Right atrium auricular region (tissue), 2 donors: ENCODE measurements at regions not wholly inside any gene's neighbourhood (a gene's known extent, or its start where the extent isn't known, plus 50 kb on each side); places are given as distances from the start of the nearest gene placed in this dataset.

Experiments
- DNase-seq: peaks from one replicate; pipeline ENCODE4 v3.0.0-alpha.2; 2019; ENCODE audit warnings: low spot score
- H3K27ac ChIP-seq, 2 donors: fragments of 200-600 bp; sonication (generic); 1 replicate in 1 of 2; 2 replicates in 1 of 2; pipeline ENCODE4 v1.5.1; 2016 to 2019
- H3K27me3 ChIP-seq, 2 donors: fragments of 200-600 bp; sonication (generic); one replicate each; pipeline versions ENCODE4 v1.5.1 to v1.6.0; 2017 to 2019
- H3K36me3 ChIP-seq: fragments of 200-600 bp; sonication (generic); one replicate; pipeline ENCODE4 v1.5.1; 2016
- H3K4me1 ChIP-seq, 2 donors: fragments of 200-600 bp; sonication (generic); one replicate each; pipeline versions ENCODE4 v1.5.1 to v1.6.0; 2017 to 2019
- H3K4me3 ChIP-seq, 2 donors: fragments of 200-600 bp; sonication (generic); 1 replicate in 1 of 2; 2 replicates in 1 of 2; pipeline ENCODE4 v1.5.1; 2017 to 2019; ENCODE audit warnings: mild to moderate bottlenecking in 1 of 2, moderate library complexity in 1 of 2
- H3K9me3 ChIP-seq, 2 donors: fragments of 200-600 bp; sonication (generic); one replicate each; pipeline ENCODE4 v1.5.1; 2019
- CTCF ChIP-seq, 2 donors: fragments of 200-600 bp; sonication (generic); IDR thresholded peaks; one replicate each; pipeline ENCODE4 v1.5.1; 2019; ENCODE audit warnings: antibody characterized with exemption in 2 of 2

GRCh38 chr2:181752301-181752700 is 72.0 kb upstream of the NEUROD1 start:
- Histone ChIP-seq H3K36me3 (no peaks in the 10 kb centered on the region), H3K27me3 (no peaks in the 10 kb centered on the region), H3K4me3 (no peak overlapping the region), H3K9me3 (no peaks in the 10 kb centered on the region), H3K4me1 (no peaks in the 10 kb centered on the region), H3K27ac (no peak overlapping the region)
- no peak for TF ChIP-seq CTCF (IDR thresholded peaks at IDR 0.05)
- no peak for DNase-seq

DNA sequence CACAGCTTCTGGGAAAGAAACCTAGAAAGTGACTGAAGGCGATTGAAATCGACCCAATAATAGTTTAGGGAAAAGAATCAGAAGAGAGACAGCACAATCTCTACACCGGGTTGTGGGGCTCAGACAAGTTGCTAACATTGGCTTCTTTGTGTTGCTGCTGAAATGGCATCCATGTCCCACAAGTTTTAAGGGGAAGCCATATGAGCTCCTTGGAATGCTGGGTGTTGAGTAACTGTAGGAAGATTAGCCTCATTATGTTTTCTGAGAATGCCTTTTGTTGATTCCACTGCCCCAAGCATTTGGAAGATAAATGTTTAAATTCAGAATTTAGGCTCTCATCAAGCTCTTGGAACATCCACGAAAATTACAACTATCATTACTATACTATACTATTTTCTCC is 73.4 kb upstream of the NEUROD1 start:
- H3K4me3 ChIP-seq = no peak overlapping the region
- no peak overlapping the region for H3K27ac ChIP-seq
- no peaks in the 10 kb centered on the region for H3K9me3 ChIP-seq
- H3K27me3 ChIP-seq = no peaks in the 10 kb centered on the region
- no peak for DNase-seq
- H3K36me3 ChIP-seq = no peaks in the 10 kb centered on the region
- no peak for TF ChIP-seq CTCF (IDR thresholded peaks at IDR 0.05)
- no peaks in the 10 kb centered on the region for H3K4me1 ChIP-seq

- H3K4me3 ChIP-seq = no peak overlapping the region
- no peaks in the 10 kb centered on the region for H3K4me1 ChIP-seq
- H3K36me3 ChIP-seq = no peaks in the 10 kb centered on the region
- no peaks in the 10 kb centered on the region for H3K27me3 ChIP-seq
- H3K9me3 ChIP-seq = no peaks in the 10 kb centered on the region
- TF ChIP-seq CTCF (IDR thresholded peaks at IDR 0.05) = no peak
- no peak overlapping the region for H3K27ac ChIP-seq
- DNase-seq = no peak
These were observed 73.8 kb upstream of the NEUROD1 start for GRCh38 chr2:181754105-181754504.

DNA sequence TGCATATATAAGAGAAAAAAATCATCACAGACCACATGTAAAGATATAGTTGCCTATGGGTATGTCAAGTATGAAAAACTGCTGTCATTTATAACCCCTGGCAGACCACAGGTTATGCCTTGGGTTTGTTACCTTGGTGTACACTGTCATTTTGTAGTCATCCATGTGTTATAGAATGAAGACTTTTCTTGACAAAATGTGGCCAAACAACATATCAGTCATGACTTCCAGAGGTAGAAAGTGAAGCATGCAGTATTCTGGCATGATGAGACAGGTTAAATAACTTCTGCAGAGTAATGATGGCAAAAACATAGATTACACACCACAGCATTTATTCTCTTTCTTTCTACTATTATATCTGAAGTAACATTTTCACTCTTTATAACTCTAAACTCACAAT is 74.9 kb upstream of the NEUROD1 start:
- no peak for DNase-seq
- Histone ChIP-seq H3K27ac (no peak overlapping the region), H3K27me3 (no peaks in the 10 kb centered on the region), H3K36me3 (no peaks in the 10 kb centered on the region), H3K9me3 (no peaks in the 10 kb centered on the region), H3K4me3 (no peak overlapping the region), H3K4me1 (no peaks in the 10 kb centered on the region)
- no peak for TF ChIP-seq CTCF (IDR thresholded peaks at IDR 0.05)

DNA sequence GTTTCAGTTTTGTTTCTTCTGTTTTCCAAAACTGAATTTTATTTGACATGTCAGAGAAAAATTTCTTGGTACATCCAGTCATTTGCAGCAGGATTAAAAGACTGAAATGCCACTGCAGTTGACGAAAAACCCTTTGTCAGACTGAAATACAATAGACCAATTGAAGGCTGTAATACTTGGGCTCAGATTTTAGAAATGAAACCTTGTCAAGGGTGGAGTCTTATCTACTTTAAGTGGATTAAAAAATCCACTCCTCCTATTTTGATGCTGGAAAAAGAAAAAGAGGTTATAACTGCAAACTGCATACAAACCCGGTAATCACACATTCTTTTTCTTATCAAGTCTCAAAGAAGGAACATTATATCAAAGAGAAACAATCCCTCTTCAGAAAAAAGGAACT is 80.2 kb upstream of the NEUROD1 start:
- TF ChIP-seq CTCF (IDR thresholded peaks at IDR 0.05) = no peak
- Histone ChIP-seq H3K9me3 (no peaks in the 10 kb centered on the region), H3K4me3 (no peak overlapping the region), H3K27me3 (no peaks in the 10 kb centered on the region), H3K4me1 (no peaks in the 10 kb centered on the region), H3K36me3 (no peaks in the 10 kb centered on the region), H3K27ac (no peak overlapping the region)
- no peak for DNase-seq

DNA sequence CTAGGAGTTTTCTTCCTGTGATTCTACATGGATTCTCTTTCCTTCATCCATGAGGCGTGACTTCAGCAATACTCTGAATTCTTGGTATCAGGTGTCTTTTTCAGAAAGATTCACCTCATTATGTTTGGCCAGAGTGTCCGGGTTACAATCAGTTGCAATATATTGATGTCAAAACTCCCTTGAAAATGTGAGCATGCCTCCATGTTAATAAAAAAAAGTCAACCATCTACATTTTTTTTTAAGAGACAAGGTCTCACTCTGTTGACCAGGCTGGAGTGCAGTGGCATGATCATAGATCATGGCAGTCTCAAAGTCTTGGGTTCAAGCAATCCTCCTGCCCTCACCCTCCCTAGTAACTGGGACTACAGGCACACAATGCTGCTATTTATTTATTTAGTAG is 80.9 kb upstream of the NEUROD1 start:
- no peak overlapping the region for H3K27ac ChIP-seq
- no peaks in the 10 kb centered on the region for H3K4me1 ChIP-seq
- H3K27me3 ChIP-seq = no peaks in the 10 kb centered on the region
- no peak for TF ChIP-seq CTCF (IDR thresholded peaks at IDR 0.05)
- DNase-seq = no peak
- no peak overlapping the region for H3K4me3 ChIP-seq
- no peaks in the 10 kb centered on the region for H3K9me3 ChIP-seq
- H3K36me3 ChIP-seq = no peaks in the 10 kb centered on the region
